Endothelial cell of umbilical vein (primary cell): ENCODE measurements at regions not wholly inside any gene's neighbourhood (a gene's known extent, or its start where the extent isn't known, plus 50 kb on each side); places are given as distances from the start of the nearest gene placed in this dataset.

Experiments used
- BruUV-seq: library from RNA; stranded (reverse); fragments of 400-500 nt; replicated peaks from 2 replicates; lab custom pipeline; 2021; lab: Mats Ljungman, UMichigan
- CTCF ChIA-PET: fragments of 300-600, 350-600 bp; sonication (Branson Sonifier 250); formaldehyde crosslinking; loops from one replicate; lab custom pipeline; 2021; ENCODE audit warnings: antibody characterized with exemption, inconsistent platforms; lab: Charles Lee
- POLR2A ChIA-PET: fragments of 300-600, 350-600 bp; sonication (Branson Sonifier 250); formaldehyde crosslinking; loops from one replicate; lab custom pipeline; 2021; ENCODE audit warnings: antibody characterized with exemption, inconsistent platforms; lab: Charles Lee
- DNase-seq: peaks from one replicate; pipeline ENCODE4 v3.0.0-alpha.2; 2011; ENCODE audit warnings: low read depth, low spot score
- FAIRE-seq: peaks from 2 replicates; lab custom pipeline; 2011; peaks lifted over from hg19 to GRCh38; lab: Jason Lieb, UNC
- H2AFZ ChIP-seq: 2 replicates; pipeline ENCODE4 v1.6.0; 2012; ENCODE audit warnings: low read depth, low read length, control low read depth, inconsistent platforms
- H3K27ac ChIP-seq: 2 replicates; pipeline ENCODE4 v1.5.1; 2011; ENCODE audit warnings: low read depth, mild to moderate bottlenecking, control low read depth, low read length, moderate library complexity; ENCODE audit not compliant: insufficient read depth
- H3K27me3 ChIP-seq, 2 experiments: 2 replicates each; pipeline versions ENCODE4 v1.6.0 to v1.6.1; 2011; ENCODE audit warnings: low read length in 2 of 2, mixed read lengths in 1 of 2; ENCODE audit not compliant: control insufficient read depth in 2 of 2, insufficient read depth in 2 of 2
- H3K36me3 ChIP-seq, 2 experiments: 2 replicates in 1 of 2; 3 replicates in 1 of 2; pipeline ENCODE4 v1.5.1; 2011; ENCODE audit warnings: low read length in 2 of 2, mild to moderate bottlenecking in 1 of 2, moderate library complexity in 1 of 2; ENCODE audit not compliant: control insufficient read depth in 2 of 2, insufficient read depth in 2 of 2; ENCODE audit errors: extremely low read depth in 1 of 2
- H3K4me1 ChIP-seq: 3 replicates; pipeline ENCODE4 v1.5.1; 2011; ENCODE audit warnings: mild to moderate bottlenecking, low read length; ENCODE audit not compliant: control insufficient read depth, insufficient read depth; ENCODE audit errors: extremely low read depth
- H3K4me2 ChIP-seq: 2 replicates; pipeline ENCODE4 v1.6.1; 2011; ENCODE audit warnings: low read length, control low read depth, mixed read lengths; ENCODE audit not compliant: insufficient read depth
- H3K4me3 ChIP-seq, 3 experiments: fragments of 200-600 bp in 1 of 3; sonication (generic), shearing (Covaris generic) in 1 of 3; replicated peaks in 1 of 3; 2 replicates each; pipeline ENCODE4 v1.5.1; 2011 to 2016; ENCODE audit warnings: control low read depth in 3 of 3, low read length in 3 of 3, mild to moderate bottlenecking in 2 of 3, inconsistent platforms in 1 of 3, low read depth in 1 of 3, moderate library complexity in 1 of 3; ENCODE audit not compliant: insufficient read depth in 1 of 3
- H3K79me2 ChIP-seq: 2 replicates; pipeline ENCODE4 v1.6.0; 2012; ENCODE audit warnings: low read length, inconsistent platforms; ENCODE audit not compliant: control insufficient read depth, insufficient read depth
- H3K9ac ChIP-seq: replicated peaks from 2 replicates; pipeline ENCODE3; 2011; ENCODE audit warnings: low read length, control low read depth; ENCODE audit not compliant: insufficient read depth; ENCODE audit errors: extremely low read depth
- H3K9me1 ChIP-seq: replicated peaks from 3 replicates; pipeline ENCODE4 v1.6.0; 2011; ENCODE audit warnings: mild to moderate bottlenecking, low read length; ENCODE audit not compliant: control insufficient read depth, insufficient read depth; ENCODE audit errors: extremely low read depth
- H3K9me3 ChIP-seq: replicated peaks from 2 replicates; pipeline ENCODE4 v1.5.1; 2012; ENCODE audit warnings: low read length, inconsistent platforms; ENCODE audit not compliant: control insufficient read depth, insufficient read depth
- H4K20me1 ChIP-seq: replicated peaks from 2 replicates; pipeline ENCODE3; 2011; ENCODE audit warnings: mild to moderate bottlenecking, low read length; ENCODE audit not compliant: control insufficient read depth, insufficient read depth; ENCODE audit errors: extremely low read depth
- EZH2 ChIP-seq: IDR thresholded peaks from 2 replicates; pipeline ENCODE4 v1.6.1; 2012; ENCODE audit warnings: borderline replicate concordance, low read depth, mild to moderate bottlenecking, moderate library complexity, low read length, inconsistent platforms; ENCODE audit not compliant: severe bottlenecking
- FOS ChIP-seq: IDR thresholded peaks from 2 replicates; pipeline ENCODE4 v1.6.1; 2011; ENCODE audit warnings: mild to moderate bottlenecking, low read length, moderate library complexity, borderline replicate concordance; ENCODE audit not compliant: insufficient read depth
- GATA2 ChIP-seq: IDR thresholded peaks from 2 replicates; pipeline ENCODE4 v1.7.0; 2011; ENCODE audit warnings: low read depth, mild to moderate bottlenecking, moderate library complexity, mixed read lengths, low read length; ENCODE audit not compliant: insufficient read length, insufficient read depth
- JUN ChIP-seq: IDR thresholded peaks from 2 replicates; pipeline ENCODE4 v1.6.1; 2011; ENCODE audit warnings: borderline replicate concordance, low read depth; ENCODE audit not compliant: insufficient read length, insufficient read depth
- MYC ChIP-seq: IDR thresholded peaks from one replicate; pipeline ENCODE4 v1.6.1; 2011; ENCODE audit warnings: mild to moderate bottlenecking, low read depth, low read length
- POLR2A ChIP-seq: IDR thresholded peaks from 2 replicates; pipeline ENCODE4 v1.6.1; 2012; ENCODE audit warnings: low read depth, mild to moderate bottlenecking, control low read depth, low read length
- POLR2AphosphoS5 ChIP-seq: IDR thresholded peaks from 2 replicates; pipeline ENCODE4 v1.6.1; 2012; ENCODE audit warnings: low read depth, mild to moderate bottlenecking, control low read depth, low read length, moderate library complexity; ENCODE audit not compliant: insufficient read depth
- dilution Hi-C: fragments of 300-500 bp; cut with MboI; formaldehyde crosslinking; loops from one replicate; pipeline ENCODE4 v1.15.0; 2019; ENCODE audit warnings: low sequenced_read_pairs; ENCODE audit not compliant: extremely low pct_ligation_motif_present
- intact Hi-C: fragments of 100-400 bp; cut with micrococcal nuclease; formaldehyde crosslinking; loops from one replicate; pipeline ENCODE4 v1.10.0; 2022
- TF ChIP-seq, protein P1 (sequence below): IDR thresholded peaks from 2 replicates; pipeline ENCODE4 v1.6.1; 2011; ENCODE audit not compliant: insufficient read depth, insufficient read length
- TF ChIP-seq, protein P2 (sequence below), 2 donors: IDR thresholded peaks; 1 replicate in 1 of 2; 2 replicates in 1 of 2; pipeline ENCODE4 v1.5.1; 2011; ENCODE audit warnings: low read length in 2 of 2, mild to moderate bottlenecking in 2 of 2, moderate library complexity in 2 of 2, control low read depth in 1 of 2, inconsistent platforms in 1 of 2, low read depth in 1 of 2; ENCODE audit not compliant: insufficient read depth in 1 of 2; ENCODE audit errors: extremely low read depth in 1 of 2

DNA sequence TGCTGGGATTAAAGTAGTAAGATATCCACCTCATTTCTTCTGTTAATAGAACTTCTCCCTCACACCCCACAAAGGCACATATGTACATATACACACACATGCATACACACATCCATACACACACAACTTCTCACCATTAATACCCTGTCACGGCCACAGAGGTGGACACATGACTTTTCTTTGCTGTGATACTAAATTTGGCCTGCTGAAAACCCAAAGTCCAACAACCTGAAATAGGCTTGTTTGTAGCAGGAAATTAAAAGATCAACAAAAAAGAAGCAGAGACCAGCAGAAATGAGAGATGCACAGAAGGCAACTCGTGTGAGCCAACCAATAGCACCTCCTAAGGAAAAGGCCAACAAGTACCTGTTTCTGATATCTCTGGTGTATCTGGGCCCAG lies 128.7 kb upstream of the PCGF5 start:
- BruUV-seq = no TSS peak
- FAIRE-seq (no peak), DNase-seq (no peak)
- no peaks in the 10 kb centered on the region for H3K9me1 ChIP-seq
- no peaks in the 10 kb centered on the region for H3K9me3 ChIP-seq
- no peaks in the 10 kb centered on the region for H3K79me2 ChIP-seq
- H3K9ac ChIP-seq = no peak overlapping the region
- TF ChIP-seq POLR2AphosphoS5 (no peak), POLR2A (no peak)
- no peak overlapping the region for H3K27ac ChIP-seq
- no peaks in the 10 kb centered on the region for H4K20me1 ChIP-seq
- H3K27me3 ChIP-seq = peaks cover 0 to 6% of the 10 kb centered on the region in 2 experiments
- no peaks in the 10 kb centered on the region for H3K36me3 ChIP-seq
- H3K4me3 ChIP-seq = no peak overlapping the region
- CTCF ChIA-PET = no interaction called here
- no peaks in the 10 kb centered on the region for H3K4me1 ChIP-seq
- intact Hi-C loops (no loop called here), dilution Hi-C loops (no loop called here)
- POLR2A ChIA-PET = no interaction called here
- H3K4me2 ChIP-seq = no peak overlapping the region
- H2AFZ ChIP-seq = no peak overlapping the region

DNA sequence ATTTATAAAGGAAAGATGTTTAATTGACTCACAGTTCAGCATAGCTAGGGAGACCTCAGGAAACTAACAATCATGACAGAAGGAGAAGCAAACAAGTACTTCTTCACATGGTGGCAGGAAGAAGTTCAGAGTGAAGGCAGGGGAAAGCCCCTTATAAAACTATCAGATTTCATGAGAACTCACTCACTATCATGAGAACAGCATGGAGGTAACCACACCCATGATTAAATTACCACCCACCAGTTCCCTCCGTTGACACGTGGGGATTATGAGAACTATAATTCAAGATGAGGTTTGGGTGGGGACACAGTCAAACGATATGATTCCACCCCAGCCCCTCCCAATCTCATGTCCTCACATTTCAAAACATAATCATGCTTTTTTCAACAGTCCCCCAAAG lies 124.2 kb upstream of the PCGF5 start:
- no peak for DNase-seq
- Histone ChIP-seq H3K9ac (no peak overlapping the region), H3K27ac (no peak overlapping the region), H3K36me3 (no peaks in the 10 kb centered on the region), H3K9me1 (no peaks in the 10 kb centered on the region), H3K4me3 (no peak overlapping the region), H4K20me1 (no peaks in the 10 kb centered on the region), H3K9me3 (no peaks in the 10 kb centered on the region), H3K27me3 (peaks cover 0 to 6% of the 10 kb centered on the region in 2 experiments), H3K79me2 (no peaks in the 10 kb centered on the region), H3K4me2 (no peak overlapping the region), H3K4me1 (no peaks in the 10 kb centered on the region), H2AFZ (no peak overlapping the region)
- TF ChIP-seq, protein P1, sequence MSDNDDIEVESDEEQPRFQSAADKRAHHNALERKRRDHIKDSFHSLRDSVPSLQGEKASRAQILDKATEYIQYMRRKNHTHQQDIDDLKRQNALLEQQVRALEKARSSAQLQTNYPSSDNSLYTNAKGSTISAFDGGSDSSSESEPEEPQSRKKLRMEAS = no peak
- no peak for TF ChIP-seq POLR2A
- TF ChIP-seq POLR2AphosphoS5 = no peak
- TF ChIP-seq, protein P2, sequence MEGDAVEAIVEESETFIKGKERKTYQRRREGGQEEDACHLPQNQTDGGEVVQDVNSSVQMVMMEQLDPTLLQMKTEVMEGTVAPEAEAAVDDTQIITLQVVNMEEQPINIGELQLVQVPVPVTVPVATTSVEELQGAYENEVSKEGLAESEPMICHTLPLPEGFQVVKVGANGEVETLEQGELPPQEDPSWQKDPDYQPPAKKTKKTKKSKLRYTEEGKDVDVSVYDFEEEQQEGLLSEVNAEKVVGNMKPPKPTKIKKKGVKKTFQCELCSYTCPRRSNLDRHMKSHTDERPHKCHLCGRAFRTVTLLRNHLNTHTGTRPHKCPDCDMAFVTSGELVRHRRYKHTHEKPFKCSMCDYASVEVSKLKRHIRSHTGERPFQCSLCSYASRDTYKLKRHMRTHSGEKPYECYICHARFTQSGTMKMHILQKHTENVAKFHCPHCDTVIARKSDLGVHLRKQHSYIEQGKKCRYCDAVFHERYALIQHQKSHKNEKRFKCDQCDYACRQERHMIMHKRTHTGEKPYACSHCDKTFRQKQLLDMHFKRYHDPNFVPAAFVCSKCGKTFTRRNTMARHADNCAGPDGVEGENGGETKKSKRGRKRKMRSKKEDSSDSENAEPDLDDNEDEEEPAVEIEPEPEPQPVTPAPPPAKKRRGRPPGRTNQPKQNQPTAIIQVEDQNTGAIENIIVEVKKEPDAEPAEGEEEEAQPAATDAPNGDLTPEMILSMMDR (IDR thresholded peaks at IDR 0.05; ENCODE audit: extremely low read depth in 1 of 2, insufficient read depth in 1 of 2, low read depth in 1 of 2, low read length in 2 of 2) = no peak
- no peak for TF ChIP-seq EZH2
- TF ChIP-seq MYC = no peak
- no peak for TF ChIP-seq JUN
- TF ChIP-seq FOS = no peak
- no peak for TF ChIP-seq GATA2
- no peak for FAIRE-seq
- dilution Hi-C loops (no loop called here), intact Hi-C loops (no loop called here)
- ChIA-PET POLR2A (no interaction called here), CTCF (interaction anchor here (0.9 kb wide), 1 partner anchor 111 kb away, joined by 3 read pairs; no protein-coding TSS in a partner anchor)
- no TSS peak for BruUV-seq
